Suprapubic skin (tissue), 4 donors: ENCODE measurements at regions not wholly inside any gene's neighbourhood (a gene's known extent, or its start where the extent isn't known, plus 50 kb on each side); places are given as distances from the start of the nearest gene placed in this dataset.

Source experiments
- DNase-seq, 2 donors: peaks; one replicate each; pipeline ENCODE4 v3.0.0-alpha.2; 2019; ENCODE audit warnings: low spot score in 2 of 2
- H3K27ac ChIP-seq: fragments of 200-600 bp; sonication (generic); one replicate; pipeline ENCODE4 v1.5.1; 2019
- H3K27me3 ChIP-seq: fragments of 200-600 bp; sonication (generic); one replicate; pipeline ENCODE4 v1.5.1; 2019
- H3K36me3 ChIP-seq: fragments of 200-600 bp; sonication (generic); one replicate; pipeline ENCODE4 v1.5.1; 2019
- H3K4me1 ChIP-seq: fragments of 200-600 bp; sonication (generic); one replicate; pipeline ENCODE4 v1.5.1; 2019
- H3K4me3 ChIP-seq: fragments of 200-600 bp; sonication (generic); one replicate; pipeline ENCODE4 v1.5.1; 2019; ENCODE audit warnings: mild to moderate bottlenecking
- H3K9me3 ChIP-seq: fragments of 200-600 bp; sonication (generic); one replicate; pipeline ENCODE4 v1.5.1; 2019
- CTCF ChIP-seq, 2 donors: fragments of 200-600 bp in 1 of 2; fragments of 450-650 bp in 1 of 2; sonication (generic) in 1 of 2; IDR thresholded peaks; one replicate each; pipeline ENCODE4 v1.5.1; 2016 to 2019; ENCODE audit warnings: antibody characterized with exemption in 2 of 2, mild to moderate bottlenecking in 1 of 2, moderate library complexity in 1 of 2
- EP300 ChIP-seq: sonication (generic); formaldehyde crosslinking; IDR thresholded peaks from one replicate; pipeline ENCODE4 v1.6.1; 2017; ENCODE audit warnings: antibody characterized with exemption
- POLR2A ChIP-seq, 2 donors: fragments of 450-650 bp; IDR thresholded peaks; one replicate each; pipeline ENCODE4 v1.6.1; 2017; ENCODE audit warnings: antibody characterized with exemption in 2 of 2, mild to moderate bottlenecking in 2 of 2, moderate library complexity in 2 of 2
- POLR2AphosphoS5 ChIP-seq, 3 donors: sonication (generic); formaldehyde crosslinking; IDR thresholded peaks; one replicate each; pipeline ENCODE4 v1.6.1; 2017; ENCODE audit warnings: antibody characterized with exemption in 3 of 3
- WGBS: methylation state at CpG from one replicate; pipeline ENCODE4 v1.1.5; 2018; 5-methylcytosine and 5-hydroxymethylcytosine counted together

DNA sequence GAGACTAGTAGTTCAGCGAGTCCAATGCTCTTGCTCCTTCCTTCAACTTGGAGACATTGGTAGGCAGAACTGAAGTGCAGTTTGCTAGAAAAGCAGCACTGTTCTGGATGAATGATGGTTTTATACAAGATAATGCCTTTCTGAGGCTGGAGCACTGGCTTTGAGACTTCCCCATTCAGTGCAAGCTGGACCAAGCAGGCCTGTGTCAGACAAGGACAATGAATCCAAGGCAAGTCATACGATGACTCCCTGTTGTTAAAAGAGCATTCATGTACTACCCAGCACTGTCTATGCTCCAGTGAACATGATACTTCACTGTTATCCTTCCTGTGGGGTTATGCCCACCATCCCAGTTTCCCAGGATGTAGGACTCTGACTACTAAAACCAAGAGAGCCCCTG lies 242.3 kb upstream of the RAG2 start:
- H3K4me1 ChIP-seq: no peaks in the 10 kb centered on the region
- no peak for DNase-seq
- H3K4me3 ChIP-seq: no peak overlapping the region
- no peak overlapping the region for H3K27ac ChIP-seq
- no peak for TF ChIP-seq POLR2AphosphoS5 (IDR thresholded peaks at IDR 0.05)
- no peak for TF ChIP-seq CTCF (IDR thresholded peaks at IDR 0.05)
- no peak for TF ChIP-seq EP300
- TF ChIP-seq POLR2A (IDR thresholded peaks at IDR 0.05): no peak
- no peaks in the 10 kb centered on the region for H3K36me3 ChIP-seq
- WGBS: 88% methylated on average over 2 of the region's 2 CpGs
- no peaks in the 10 kb centered on the region for H3K27me3 ChIP-seq
- no peaks in the 10 kb centered on the region for H3K9me3 ChIP-seq

DNA sequence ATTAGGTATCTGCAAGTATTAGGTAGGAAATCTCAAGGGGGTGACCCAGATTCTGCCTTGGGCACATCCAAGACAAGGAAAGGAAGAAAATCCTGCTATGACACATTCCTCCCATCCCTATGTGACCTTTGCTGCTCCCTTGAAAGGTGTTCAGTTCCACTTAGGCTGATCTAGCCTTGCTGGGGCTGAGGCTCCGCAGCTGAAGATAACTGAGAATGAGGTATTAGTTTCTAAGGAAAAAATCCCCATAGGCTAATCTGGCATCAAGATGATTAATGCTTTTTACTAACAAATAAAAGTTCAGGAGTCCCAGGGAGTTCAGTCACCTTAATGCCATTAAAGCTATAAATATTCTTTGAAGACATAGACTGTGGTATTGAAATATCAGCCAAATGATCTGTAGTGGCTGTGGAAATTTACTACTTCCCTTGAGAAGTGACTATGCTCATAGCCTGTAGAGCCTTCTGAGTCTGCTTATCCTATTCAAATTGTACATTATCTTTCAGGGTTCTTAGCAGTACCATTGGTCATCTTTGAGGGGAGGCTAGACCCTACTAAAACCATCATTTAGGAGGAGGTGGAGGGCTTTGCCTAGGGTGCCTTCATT lies 239.9 kb upstream of the RAG2 start:
- no peak overlapping the region for H3K27ac ChIP-seq
- WGBS: 43% methylated on average over 1 of the region's 1 CpG
- no peaks in the 10 kb centered on the region for H3K27me3 ChIP-seq
- no peaks in the 10 kb centered on the region for H3K9me3 ChIP-seq
- H3K4me1 ChIP-seq: no peaks in the 10 kb centered on the region
- no peak for DNase-seq
- H3K4me3 ChIP-seq: no peak overlapping the region
- H3K36me3 ChIP-seq: no peaks in the 10 kb centered on the region
- TF ChIP-seq POLR2A (IDR thresholded peaks at IDR 0.05): no peak
- TF ChIP-seq EP300: no peak
- TF ChIP-seq POLR2AphosphoS5 (IDR thresholded peaks at IDR 0.05): no peak
- TF ChIP-seq CTCF (IDR thresholded peaks at IDR 0.05): no peak

DNA sequence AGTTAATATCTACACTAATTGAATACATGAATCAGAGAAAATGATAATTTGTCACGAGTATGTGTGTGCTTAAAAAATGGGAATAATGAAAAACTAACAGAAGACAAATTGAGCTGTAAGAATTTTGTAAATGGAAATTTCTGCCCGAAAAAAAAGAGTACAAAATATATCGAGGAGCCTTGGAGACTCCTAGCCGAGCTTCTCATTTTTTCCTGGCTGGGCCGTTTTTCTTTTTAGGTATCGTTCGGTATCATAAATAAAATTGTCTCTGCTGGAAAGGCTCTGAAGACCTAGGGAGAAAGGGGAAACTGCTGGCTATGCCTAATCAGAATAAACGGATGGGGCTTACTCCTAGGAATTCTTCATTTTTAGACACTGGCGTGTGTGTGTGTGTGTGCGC lies 227.2 kb upstream of the RAG2 start:
- Histone ChIP-seq H3K27ac (no peak overlapping the region), H3K36me3 (no peaks in the 10 kb centered on the region), H3K9me3 (no peaks in the 10 kb centered on the region), H3K4me3 (no peak overlapping the region), H3K4me1 (no peaks in the 10 kb centered on the region), H3K27me3 (no peaks in the 10 kb centered on the region)
- 87% methylated on average over 10 of the region's 10 CpGs for WGBS
- TF ChIP-seq POLR2AphosphoS5 (IDR thresholded peaks at IDR 0.05) (no peak), EP300 (no peak), CTCF (IDR thresholded peaks at IDR 0.05) (no peak), POLR2A (IDR thresholded peaks at IDR 0.05) (no peak)
- no peak for DNase-seq

DNA sequence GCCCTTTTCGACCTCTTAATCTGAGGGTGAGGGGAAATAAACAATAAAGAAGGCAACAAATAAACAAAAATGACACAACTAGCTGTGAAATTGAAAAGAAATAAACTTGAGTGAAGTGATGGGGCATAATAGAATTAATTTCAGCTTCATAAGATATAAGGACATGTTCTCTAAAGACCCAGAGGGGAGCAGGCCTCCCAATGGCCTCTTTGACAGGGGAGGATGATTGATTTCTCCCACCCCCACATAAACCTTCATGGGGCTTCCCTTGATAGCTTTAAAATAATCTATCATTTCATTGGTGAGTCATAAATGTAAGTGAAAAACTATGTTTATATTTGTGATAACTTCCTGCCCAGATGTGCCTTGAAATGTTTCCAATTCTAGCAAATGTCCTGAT lies 226.3 kb upstream of the RAG2 start:
- H3K9me3 ChIP-seq: no peaks in the 10 kb centered on the region
- H3K36me3 ChIP-seq: no peaks in the 10 kb centered on the region
- H3K27me3 ChIP-seq: no peaks in the 10 kb centered on the region
- 88% methylated on average over 1 of the region's 1 CpG for WGBS
- TF ChIP-seq CTCF (IDR thresholded peaks at IDR 0.05) (no peak), POLR2A (IDR thresholded peaks at IDR 0.05) (no peak), EP300 (no peak), POLR2AphosphoS5 (IDR thresholded peaks at IDR 0.05) (no peak)
- DNase-seq: no peak
- H3K4me3 ChIP-seq: no peak overlapping the region
- H3K4me1 ChIP-seq: no peaks in the 10 kb centered on the region
- H3K27ac ChIP-seq: no peak overlapping the region

DNA sequence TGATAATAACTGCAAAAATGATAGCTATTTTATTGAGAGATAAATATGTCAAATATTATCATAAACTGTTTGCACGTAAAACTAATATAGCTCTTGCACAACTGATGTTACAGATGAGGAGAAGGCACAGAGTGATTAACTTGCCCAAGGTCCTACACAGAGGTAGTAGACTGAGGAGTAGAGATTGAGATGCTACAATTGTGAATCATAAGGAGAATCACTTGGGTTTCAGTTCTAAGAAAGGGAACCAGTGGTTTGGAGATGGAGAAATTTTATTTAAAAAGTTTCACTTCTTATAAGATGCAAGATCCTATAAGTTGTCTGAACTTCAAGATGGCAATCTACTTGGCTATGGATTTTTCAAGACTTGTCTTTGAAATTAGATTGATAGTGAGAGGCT lies 224.8 kb upstream of the RAG2 start:
- DNase-seq: no peak
- H3K27me3 ChIP-seq: no peaks in the 10 kb centered on the region
- no peaks in the 10 kb centered on the region for H3K4me1 ChIP-seq
- no peak overlapping the region for H3K4me3 ChIP-seq
- no peaks in the 10 kb centered on the region for H3K36me3 ChIP-seq
- no peak for TF ChIP-seq EP300
- no peak overlapping the region for H3K27ac ChIP-seq
- 92% methylated on average over 1 of the region's 1 CpG for WGBS
- H3K9me3 ChIP-seq: no peaks in the 10 kb centered on the region

GRCh38 chr11:36818410-36818809 lies 220.4 kb upstream of the RAG2 start:
- no peak for TF ChIP-seq EP300
- TF ChIP-seq CTCF (IDR thresholded peaks at IDR 0.05): no peak
- TF ChIP-seq POLR2AphosphoS5 (IDR thresholded peaks at IDR 0.05): no peak
- TF ChIP-seq POLR2A (IDR thresholded peaks at IDR 0.05): no peak
- H3K4me1 ChIP-seq: no peaks in the 10 kb centered on the region
- no peak for DNase-seq
- no peak overlapping the region for H3K27ac ChIP-seq
- no peaks in the 10 kb centered on the region for H3K27me3 ChIP-seq
- no peaks in the 10 kb centered on the region for H3K36me3 ChIP-seq
- WGBS: 57% methylated on average over 2 of the region's 2 CpGs
- H3K9me3 ChIP-seq: no peaks in the 10 kb centered on the region
- no peak overlapping the region for H3K4me3 ChIP-seq
